ENCODE measurements at regions not wholly inside any gene's neighbourhood (a gene's known extent, or its start where the extent isn't known, plus 50 kb on each side); places are given as distances from the start of the nearest gene placed in this dataset.

- no peak for TF ChIP-seq REST (IDR thresholded peaks at IDR 0.05; ENCODE audit: low read depth)
- TF ChIP-seq CREB1 (IDR thresholded peaks at IDR 0.05; ENCODE audit: low read depth), result no peak
- no peak for TF ChIP-seq TCF12 (IDR thresholded peaks at IDR 0.05; ENCODE audit: low read depth)
- TF ChIP-seq ZBTB7A (IDR thresholded peaks at IDR 0.05; ENCODE audit: low read depth), result no peak
- no peak for TF ChIP-seq MAX (IDR thresholded peaks at IDR 0.05)
- TF ChIP-seq TEAD4 (IDR thresholded peaks at IDR 0.05), result no peak
- no peak for TF ChIP-seq EP300 (IDR thresholded peaks at IDR 0.05; ENCODE audit: borderline replicate concordance)
- TF ChIP-seq YY1 (IDR thresholded peaks at IDR 0.05; ENCODE audit: low read depth), result no peak
- no peak for TF ChIP-seq EGR1 (IDR thresholded peaks at IDR 0.05)
- TF ChIP-seq CEBPB (IDR thresholded peaks at IDR 0.05), result no peak
- no peak for TF ChIP-seq FOXM1 (IDR thresholded peaks at IDR 0.05; ENCODE audit: borderline replicate concordance, low read depth)
These were observed 418.0 kb upstream of the PROX1 start for GRCh38 chr1:213569816-213570150.

- TF ChIP-seq EP300 (IDR thresholded peaks at IDR 0.05; ENCODE audit: borderline replicate concordance) (no peak), CEBPB (IDR thresholded peaks at IDR 0.05) (no peak), TCF12 (IDR thresholded peaks at IDR 0.05; ENCODE audit: low read depth) (no peak), REST (IDR thresholded peaks at IDR 0.05; ENCODE audit: low read depth) (no peak), USF1 (IDR thresholded peaks at IDR 0.05) (no peak), FOXM1 (IDR thresholded peaks at IDR 0.05; ENCODE audit: borderline replicate concordance, low read depth) (no peak), TEAD4 (IDR thresholded peaks at IDR 0.05) (no peak), TAF1 (IDR thresholded peaks at IDR 0.05; ENCODE audit: low read depth) (no peak), EGR1 (IDR thresholded peaks at IDR 0.05) (no peak), NFIC (IDR thresholded peaks at IDR 0.05) (no peak), MAX (IDR thresholded peaks at IDR 0.05) (no peak), RAD21 (IDR thresholded peaks at IDR 0.05; ENCODE audit: low read depth) (no peak), ZBTB7A (IDR thresholded peaks at IDR 0.05; ENCODE audit: low read depth) (no peak), CREB1 (IDR thresholded peaks at IDR 0.05; ENCODE audit: low read depth) (no peak), YY1 (IDR thresholded peaks at IDR 0.05; ENCODE audit: low read depth) (no peak)
These were observed 417.3 kb upstream of the PROX1 start for GRCh38 chr1:213570487-213570886.

- no peak for TF ChIP-seq MAX (IDR thresholded peaks at IDR 0.05)
- no peak for TF ChIP-seq USF1 (IDR thresholded peaks at IDR 0.05)
- TF ChIP-seq EP300 (IDR thresholded peaks at IDR 0.05; ENCODE audit: borderline replicate concordance), result no peak
- no peak for TF ChIP-seq NFIC (IDR thresholded peaks at IDR 0.05)
- no peak for TF ChIP-seq CREB1 (IDR thresholded peaks at IDR 0.05; ENCODE audit: low read depth)
- TF ChIP-seq CEBPB (IDR thresholded peaks at IDR 0.05), result no peak
- TF ChIP-seq EGR1 (IDR thresholded peaks at IDR 0.05), result no peak
- no peak for TF ChIP-seq TAF1 (IDR thresholded peaks at IDR 0.05; ENCODE audit: low read depth)
- TF ChIP-seq FOXM1 (IDR thresholded peaks at IDR 0.05; ENCODE audit: borderline replicate concordance, low read depth), result no peak
- TF ChIP-seq RAD21 (IDR thresholded peaks at IDR 0.05; ENCODE audit: low read depth), result no peak
- no peak for TF ChIP-seq ZBTB7A (IDR thresholded peaks at IDR 0.05; ENCODE audit: low read depth)
- no peak for TF ChIP-seq REST (IDR thresholded peaks at IDR 0.05; ENCODE audit: low read depth)
- no peak for TF ChIP-seq YY1 (IDR thresholded peaks at IDR 0.05; ENCODE audit: low read depth)
- no peak for TF ChIP-seq TCF12 (IDR thresholded peaks at IDR 0.05; ENCODE audit: low read depth)
- no peak for TF ChIP-seq TEAD4 (IDR thresholded peaks at IDR 0.05)
These were observed 416.4 kb upstream of the PROX1 start for GRCh38 chr1:213571419-213571818.

GRCh38 chr1:213571843-213572242, 415.9 kb upstream of the PROX1 start:
- no peak for TF ChIP-seq EGR1 (IDR thresholded peaks at IDR 0.05)
- TF ChIP-seq TEAD4 (IDR thresholded peaks at IDR 0.05), result no peak
- no peak for TF ChIP-seq CREB1 (IDR thresholded peaks at IDR 0.05; ENCODE audit: low read depth)

All from Ishikawa (cell line).